ENCODE measurements at regions not wholly inside any gene's neighbourhood (a gene's known extent, or its start where the extent isn't known, plus 50 kb on each side); places are given as distances from the start of the nearest gene placed in this dataset.

DNA sequence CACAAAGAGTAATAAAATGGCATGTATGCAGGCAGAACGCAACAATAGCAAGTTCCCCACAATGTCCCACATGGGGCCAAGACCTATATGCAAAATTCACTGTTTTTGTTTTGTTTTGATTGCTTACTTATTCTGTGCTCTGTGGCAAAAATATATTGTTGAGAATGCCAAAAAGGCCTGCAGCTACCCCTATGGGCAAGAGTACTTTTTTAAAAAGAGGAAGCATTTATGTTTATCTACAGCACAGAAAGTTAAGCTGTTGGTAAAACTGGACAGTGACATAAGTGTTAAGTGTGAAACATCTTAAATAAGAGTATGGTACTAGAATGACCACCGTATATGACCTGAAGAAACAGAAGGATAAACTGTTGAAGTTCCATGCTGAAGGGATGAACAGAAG is 301.9 kb upstream of the ZC3H12C start:
- FAIRE-seq (no peak), DNase-seq (ENCODE audit: low spot score in 2 of 2) (no peak)

DNA sequence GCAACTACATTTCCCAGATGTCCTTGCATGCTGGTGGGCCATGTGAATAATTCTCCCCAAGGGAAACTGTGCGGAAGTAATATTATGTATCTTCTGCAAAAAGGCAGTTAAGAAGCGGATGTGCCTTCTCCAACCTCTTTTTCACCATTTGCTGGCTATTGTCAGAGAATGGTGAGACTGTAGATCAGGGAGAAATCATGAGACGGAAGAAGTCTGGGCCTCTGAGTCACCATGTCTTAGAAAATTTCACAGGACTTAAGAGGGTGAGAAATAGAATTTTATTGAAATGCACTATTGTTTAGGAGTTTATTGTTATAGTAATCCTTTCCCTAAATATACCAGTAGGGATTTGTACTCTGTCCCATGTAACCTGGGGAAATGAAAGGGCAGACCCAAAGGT is 298.7 kb upstream of the ZC3H12C start:
- FAIRE-seq, result no peak
- DNase-seq (ENCODE audit: low spot score in 2 of 2), result no peak

DNA sequence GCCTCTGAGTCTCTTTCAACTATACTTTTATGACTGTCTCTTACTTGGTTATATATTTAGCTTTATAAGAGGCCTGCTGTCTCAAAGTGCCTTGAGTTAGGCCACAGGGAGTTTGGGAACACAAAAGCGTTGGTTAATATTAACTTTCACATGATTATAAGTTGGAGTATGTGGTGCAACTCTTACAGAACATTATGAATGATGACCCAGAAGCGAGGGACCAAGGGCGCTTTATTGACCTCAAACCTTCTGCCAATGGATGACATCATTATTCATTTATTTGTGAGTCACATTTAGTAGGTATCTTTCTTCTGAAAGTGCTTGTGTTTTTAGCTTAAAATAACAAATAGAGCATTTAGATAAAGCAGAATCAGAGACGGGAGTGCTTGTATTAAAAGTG is 298.0 kb upstream of the ZC3H12C start:
- no peak for FAIRE-seq

DNA sequence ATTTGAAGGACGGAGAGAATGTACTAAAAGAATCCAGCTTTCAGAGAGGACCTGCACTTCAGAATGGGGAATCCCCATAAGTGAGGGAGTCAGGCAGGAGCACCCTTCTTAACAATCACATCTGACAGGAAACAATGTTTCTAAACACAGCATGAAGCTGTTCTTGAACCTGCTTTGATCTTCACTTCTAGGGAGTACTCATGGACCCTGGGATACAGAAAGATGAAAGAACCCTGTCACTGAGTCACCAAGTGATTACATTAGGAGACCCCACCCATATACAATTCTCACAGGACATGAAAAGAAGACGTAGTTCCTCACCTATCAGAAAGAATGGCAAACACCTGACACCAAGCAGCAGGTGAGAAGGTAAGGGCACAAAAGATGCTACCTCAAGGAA is 296.9 kb upstream of the ZC3H12C start:
- no peak for DNase-seq (ENCODE audit: low spot score in 2 of 2)
- FAIRE-seq, result no peak

More for the DNA sequence above, 298.0 kb upstream of the ZC3H12C start:
- DNase-seq (ENCODE audit: low spot score in 2 of 2), result no peak

DNA sequence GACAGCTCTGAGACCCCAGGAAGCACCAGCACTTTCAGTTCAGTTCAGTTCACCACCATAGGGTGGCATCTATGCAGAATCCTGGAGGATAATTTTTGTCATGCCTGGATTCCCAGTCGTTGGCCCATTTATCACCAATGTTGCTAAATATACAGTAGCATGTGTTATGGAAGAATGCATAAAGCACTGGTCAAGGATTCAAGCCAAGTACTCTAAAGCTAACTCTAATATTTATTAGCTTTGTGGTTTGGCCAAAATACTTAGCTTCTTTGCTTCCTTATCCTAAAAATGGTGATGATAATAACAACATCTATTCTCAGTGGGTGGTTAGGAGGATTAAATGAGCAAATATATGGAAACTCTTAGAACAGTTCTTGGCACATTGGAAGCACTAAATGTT is 294.7 kb upstream of the ZC3H12C start:
- DNase-seq (ENCODE audit: low spot score in 2 of 2) (no peak), FAIRE-seq (no peak)

DNA sequence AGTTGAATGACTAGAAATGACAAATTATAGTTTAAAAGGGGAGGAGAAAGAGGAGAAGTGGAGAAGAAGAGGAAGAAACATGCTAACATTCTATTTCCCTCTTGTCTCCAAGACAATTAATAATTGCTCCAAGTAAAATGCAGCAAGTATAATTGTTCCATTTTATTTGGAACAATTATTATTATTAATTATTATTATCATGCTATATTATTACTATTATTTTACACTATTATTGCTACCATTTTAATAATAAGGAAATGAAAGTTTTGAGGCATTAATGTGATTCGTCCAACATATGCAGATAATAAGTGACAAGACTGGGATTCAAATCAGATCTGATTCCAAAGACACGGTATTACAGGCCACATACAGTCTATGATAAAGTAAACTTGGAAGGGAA is 293.6 kb upstream of the ZC3H12C start:
- no peak for DNase-seq (ENCODE audit: low spot score in 2 of 2)
- no peak for FAIRE-seq

DNA sequence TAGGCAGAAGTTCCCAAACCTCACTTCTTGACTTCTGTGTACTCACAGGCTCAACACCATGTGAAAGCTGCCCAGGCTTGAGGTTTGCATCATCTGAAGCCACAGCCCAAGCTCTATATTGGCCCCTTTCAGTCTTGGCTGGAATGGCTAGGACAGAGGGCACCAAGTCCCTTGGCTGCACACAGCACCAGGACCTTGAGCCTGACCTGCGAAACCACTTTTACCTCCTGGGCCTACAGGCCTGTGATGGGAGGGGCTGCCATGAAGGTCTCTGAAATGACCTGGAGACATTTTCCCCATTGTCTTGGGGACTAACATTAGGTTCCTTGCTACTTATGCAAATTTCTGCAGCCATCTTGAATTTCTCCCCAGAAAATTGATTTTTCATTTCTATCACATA is 288.3 kb upstream of the ZC3H12C start:
- DNase-seq (ENCODE audit: low spot score in 2 of 2) (no peak), FAIRE-seq (no peak)

DNA sequence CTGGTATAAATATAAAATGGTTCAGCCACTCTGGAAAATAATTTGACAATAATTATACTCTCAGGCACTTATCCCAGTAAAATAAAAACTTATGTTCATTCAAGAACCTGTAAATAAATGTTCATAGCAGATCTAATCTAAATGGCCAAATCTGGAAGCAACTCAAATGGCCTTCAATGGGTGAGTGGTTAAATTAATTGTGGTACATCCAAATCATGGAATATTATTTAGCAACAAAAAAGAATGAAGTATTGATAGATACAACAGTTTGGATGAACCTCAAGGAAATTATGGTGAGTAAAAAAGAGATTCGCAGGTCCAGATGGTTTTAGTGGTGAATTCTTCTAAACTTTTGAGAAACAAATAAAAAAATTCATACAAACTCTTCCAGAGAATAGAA is 287.0 kb upstream of the ZC3H12C start:
- DNase-seq (ENCODE audit: low spot score in 2 of 2), result no peak
- no peak for FAIRE-seq

DNA sequence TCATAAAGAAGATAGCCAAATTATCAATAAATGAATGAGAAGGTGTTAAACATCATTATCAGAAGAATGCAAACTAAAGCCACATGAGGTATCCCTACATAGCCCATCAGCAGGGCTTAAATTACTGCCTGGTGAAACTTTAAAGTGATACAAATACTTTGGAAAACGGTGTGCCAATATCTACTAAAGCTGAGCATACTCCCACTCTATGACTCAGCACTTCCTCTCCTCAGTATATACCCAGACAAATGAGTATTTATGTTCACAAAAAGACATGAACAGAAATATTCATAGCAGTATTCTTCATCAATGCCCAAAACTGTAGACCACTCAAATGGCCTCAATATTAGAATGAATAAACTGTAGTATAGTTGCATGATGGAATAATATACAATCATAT is 284.6 kb upstream of the ZC3H12C start:
- FAIRE-seq, result no peak
- no peak for DNase-seq (ENCODE audit: low spot score in 2 of 2)

DNA sequence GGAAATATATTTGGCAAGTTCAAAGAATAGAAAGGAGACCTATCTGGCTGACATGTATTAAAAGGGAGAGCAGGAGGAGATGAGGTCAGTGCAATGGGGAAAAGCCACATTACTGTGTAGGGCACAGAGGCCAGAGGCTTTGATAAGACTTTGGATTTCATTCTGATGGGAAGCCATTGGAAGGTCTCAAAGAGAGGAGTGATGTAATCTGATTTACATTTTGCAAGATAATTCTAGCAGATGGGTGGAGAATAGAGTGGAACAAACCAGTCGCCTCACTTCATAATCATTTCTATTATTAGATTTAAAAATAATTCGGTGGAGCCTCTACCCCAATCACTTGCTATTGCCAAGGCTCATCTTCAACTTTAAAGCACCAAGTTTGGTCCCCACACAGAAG is 278.4 kb upstream of the ZC3H12C start:
- DNase-seq (ENCODE audit: low spot score in 2 of 2) (no peak), FAIRE-seq (no peak)

DNA sequence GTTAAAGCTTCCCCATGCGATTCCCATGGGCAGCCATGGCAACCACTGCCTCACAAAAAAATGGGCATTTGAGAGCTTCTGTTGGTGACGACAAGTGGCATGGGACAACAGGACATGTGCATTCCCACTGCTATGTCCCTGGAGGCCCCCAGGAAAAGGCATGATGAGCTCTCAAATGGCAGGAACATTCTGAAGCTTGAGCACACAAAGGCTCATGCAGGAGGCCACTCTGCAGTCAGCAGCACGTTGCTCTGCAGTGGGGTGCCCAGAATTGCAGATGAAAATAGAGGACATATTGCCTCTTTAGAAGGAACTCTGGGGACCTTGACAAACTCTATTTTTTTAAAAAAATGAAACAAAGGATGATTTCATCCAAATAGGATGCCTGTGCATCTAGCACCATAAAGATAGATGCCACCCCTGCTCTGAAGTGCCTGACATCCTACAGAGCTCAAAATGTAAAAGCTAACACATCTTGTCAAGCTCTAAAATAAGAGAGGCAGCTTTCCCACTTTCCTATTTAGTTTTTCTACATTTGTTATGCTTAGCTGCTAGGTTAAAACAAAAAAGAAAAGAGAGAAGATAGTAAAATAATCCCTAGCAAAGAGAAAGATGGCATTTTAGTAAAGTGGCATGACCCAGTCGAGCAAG is 277.6 kb upstream of the ZC3H12C start:
- no peak for DNase-seq (ENCODE audit: low spot score in 2 of 2)
- no peak for FAIRE-seq

DNA sequence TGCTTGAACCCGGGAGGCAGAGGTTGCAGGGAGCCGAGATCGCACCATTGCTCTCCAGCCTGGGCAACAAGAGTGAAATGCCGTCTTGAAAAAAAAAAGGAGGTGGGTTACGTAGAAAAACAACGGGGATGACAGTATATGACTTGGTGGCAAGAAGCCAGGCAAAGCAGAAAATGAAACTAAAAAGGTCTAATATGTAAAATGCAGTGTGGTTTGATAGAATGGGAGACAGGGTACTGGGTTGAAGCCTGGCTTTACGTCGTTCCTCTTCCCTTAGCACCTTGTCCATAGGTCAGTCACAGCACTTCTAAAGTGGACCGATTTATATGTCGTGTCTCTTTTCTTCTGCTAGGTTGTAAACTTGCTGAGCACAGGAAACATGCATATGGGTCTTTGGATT is 274.9 kb upstream of the ZC3H12C start:
- DNase-seq (ENCODE audit: low spot score in 2 of 2), result no peak
- FAIRE-seq, result no peak

DNA sequence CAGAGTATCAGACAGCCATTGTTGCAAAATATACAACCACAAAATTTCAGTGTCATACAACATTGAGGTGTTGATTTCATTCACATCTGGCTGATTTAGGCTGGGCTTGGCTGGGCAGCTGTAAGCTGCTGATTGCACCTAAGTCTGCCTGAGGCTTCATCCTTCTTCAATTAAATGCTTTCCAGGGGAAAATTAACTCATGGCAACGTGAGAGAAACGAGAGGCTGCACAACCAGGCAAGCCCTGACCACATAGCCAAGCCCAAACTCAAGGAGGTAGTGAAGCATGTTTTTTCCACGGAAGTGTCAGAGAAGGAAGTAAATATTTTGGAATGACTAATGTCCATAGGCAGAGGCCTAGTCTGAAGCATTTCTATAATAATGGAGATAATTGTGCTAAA is 273.8 kb upstream of the ZC3H12C start:
- no peak for DNase-seq (ENCODE audit: low spot score in 2 of 2)
- FAIRE-seq, result no peak

DNA sequence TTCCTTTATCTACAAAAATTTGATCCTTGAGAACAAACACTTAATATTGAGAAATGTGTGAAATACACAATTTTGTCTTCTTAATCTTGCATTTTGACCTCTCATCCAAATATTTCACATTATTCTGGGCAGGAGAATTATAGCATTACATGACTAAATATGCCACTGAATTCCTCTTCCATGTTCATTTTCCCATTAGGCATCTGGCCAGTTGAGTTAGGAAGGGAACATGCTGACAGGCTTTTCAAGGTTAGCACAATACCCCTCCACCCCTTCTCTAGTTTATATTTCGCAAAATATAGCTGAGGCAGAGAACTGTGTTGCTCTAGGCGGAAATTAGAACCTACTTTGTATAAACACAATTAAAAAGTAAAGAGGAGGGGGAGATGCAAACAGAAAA is 271.7 kb upstream of the ZC3H12C start:
- DNase-seq (ENCODE audit: low spot score in 2 of 2) (no peak), FAIRE-seq (no peak)

DNA sequence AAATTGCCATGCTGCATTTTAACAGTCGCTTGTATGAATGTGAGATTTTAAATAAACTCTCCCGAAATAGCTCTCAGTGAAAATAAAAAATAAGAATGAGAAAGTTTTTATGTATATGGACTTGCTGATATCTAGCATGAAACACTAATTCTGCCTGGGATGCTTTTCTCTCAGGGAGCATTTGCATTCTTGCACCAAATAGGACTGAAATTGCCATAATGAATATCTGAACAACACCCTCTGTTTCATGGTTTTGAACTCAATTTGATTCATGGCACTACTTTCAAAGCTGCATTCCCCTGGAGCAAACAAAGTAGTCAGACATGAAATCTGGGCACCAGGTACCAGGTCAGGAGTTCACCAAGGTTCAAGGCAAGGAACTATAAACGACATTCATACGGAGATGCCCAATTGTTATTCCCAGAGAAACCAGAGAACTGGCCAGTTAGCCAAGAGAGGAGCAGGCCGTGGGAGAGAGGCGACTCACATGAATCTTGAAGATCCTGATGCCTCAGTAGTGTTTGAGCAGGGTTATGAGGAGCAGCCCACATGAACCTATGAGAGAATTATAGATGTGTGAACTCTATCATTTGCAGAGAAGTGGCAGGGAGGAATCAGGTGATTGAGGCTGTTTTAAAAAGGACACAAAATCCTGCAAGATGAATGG is 270.6 kb upstream of the ZC3H12C start:
- FAIRE-seq (no peak), DNase-seq (ENCODE audit: low spot score in 2 of 2) (no peak)

DNA sequence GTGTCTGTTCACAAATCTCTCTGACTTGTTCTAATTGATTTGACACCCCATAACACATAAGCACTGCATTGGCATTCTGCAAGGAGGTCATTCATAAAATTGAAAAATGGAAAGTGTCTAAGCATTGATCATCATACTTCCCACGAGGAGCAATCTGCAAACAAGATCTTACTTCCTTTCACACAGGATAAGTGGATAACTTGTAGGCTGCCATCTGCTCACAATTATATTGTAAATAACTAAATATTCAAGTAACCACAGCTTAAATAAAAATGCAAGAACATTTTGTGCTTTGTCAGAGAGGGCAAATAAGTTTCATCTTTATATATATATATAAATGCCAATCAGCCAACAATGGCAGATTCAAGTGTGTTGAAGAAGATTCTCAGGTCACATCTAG is 264.8 kb upstream of the ZC3H12C start:
- FAIRE-seq (no peak), DNase-seq (ENCODE audit: low spot score in 2 of 2) (no peak)

DNA sequence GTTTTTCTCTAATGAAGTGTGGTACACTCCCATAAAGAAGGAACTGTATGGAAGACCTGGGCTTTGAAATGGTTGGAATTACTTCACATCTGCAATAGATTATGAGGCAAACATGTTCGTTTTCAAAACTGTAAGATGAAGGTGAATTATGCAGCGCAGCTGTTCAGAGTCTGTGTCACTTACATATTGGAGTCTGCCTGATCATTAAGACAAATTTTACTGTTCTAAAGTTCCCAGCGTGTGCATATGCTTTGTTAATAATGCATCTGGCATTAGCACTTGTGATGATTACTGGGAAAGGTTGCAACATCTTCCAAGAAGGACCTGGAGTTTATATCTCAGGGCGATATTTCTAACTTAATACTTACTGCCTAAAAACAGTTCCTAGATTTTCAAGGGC is 255.2 kb upstream of the ZC3H12C start:
- no peak for DNase-seq (ENCODE audit: low spot score in 2 of 2)
- FAIRE-seq, result no peak

DNA sequence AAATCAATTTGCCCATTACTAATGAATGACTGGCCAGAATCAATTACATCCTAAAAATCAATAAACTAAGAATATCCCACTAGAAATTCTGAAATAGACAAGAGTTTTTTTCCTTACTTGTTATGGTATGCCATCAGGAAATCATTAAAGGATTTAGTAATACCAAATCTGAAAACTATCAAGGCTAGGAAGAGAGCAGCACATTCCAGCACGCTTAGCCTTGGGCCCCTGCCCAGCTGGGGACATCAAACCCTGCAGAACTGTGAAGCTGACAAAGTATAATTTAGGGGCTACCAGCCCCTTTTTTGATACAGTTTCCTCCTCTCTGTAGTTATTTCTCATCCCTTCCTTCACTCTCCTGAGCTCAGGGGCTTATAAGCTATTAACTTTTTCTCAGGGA is 247.8 kb upstream of the ZC3H12C start:
- FAIRE-seq, result no peak
- no peak for DNase-seq (ENCODE audit: low spot score in 2 of 2)

DNA sequence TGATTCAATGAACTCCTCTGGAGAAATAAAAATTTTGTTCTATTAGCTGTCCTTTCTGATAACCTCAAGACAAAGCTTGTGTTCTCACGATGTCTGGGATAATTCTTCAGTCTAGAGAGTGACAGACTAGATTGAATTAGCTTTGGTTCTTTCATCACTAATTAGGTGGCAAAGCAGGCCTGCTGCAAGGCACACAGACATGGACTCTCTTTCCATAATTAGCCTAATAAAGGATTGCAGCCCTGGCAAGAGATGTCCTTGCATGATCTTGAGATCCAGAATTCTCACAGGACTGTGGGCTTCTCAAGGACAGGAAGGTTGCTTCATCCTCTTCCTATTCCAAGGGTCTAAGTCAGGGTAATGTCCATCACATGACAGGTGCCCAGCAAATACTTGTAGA is 245.6 kb upstream of the ZC3H12C start:
- DNase-seq (ENCODE audit: low spot score in 2 of 2) (no peak), FAIRE-seq (no peak)

DNA sequence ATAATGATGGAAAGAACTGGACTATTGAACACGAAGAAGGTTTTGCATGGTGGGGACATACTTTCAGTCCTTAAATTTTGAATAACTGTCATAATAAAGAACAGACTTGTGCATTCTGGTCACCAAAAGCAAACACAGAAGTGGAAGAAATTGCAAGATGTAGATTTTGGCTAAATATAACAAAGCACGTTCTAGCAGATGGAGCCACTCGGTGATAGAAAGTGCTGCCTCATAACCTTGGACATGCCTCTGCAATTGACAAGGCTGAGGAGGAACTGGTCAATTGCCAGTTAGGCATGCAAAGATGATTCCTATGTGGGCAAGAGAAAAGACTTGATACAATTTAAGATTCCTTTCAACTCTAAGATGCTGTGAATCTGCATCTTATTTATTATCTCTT is 244.1 kb upstream of the ZC3H12C start:
- no peak for FAIRE-seq

DNA sequence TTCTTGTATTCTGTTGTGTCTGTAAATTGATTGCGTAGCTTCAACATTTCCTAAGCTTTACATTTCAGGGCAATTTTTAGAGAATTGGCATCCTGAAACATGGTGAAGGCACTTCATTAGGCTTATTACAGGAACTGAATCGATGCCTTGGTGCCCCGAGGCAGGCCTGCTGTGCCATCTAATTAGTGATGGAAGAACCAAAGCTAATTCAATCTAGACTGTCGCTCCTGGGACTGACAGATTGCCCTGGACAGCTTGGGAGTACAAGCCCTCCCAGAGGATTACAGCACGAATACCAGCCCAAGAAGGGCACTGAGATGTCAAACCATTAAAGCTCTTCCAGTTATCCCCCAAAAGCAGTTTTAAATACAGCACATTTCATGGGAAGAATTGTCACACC is 243.2 kb upstream of the ZC3H12C start:
- no peak for DNase-seq (ENCODE audit: low spot score in 2 of 2)
- no peak for FAIRE-seq

More for the DNA sequence above, 244.1 kb upstream of the ZC3H12C start:
- DNase-seq (ENCODE audit: low spot score in 2 of 2), result no peak

DNA sequence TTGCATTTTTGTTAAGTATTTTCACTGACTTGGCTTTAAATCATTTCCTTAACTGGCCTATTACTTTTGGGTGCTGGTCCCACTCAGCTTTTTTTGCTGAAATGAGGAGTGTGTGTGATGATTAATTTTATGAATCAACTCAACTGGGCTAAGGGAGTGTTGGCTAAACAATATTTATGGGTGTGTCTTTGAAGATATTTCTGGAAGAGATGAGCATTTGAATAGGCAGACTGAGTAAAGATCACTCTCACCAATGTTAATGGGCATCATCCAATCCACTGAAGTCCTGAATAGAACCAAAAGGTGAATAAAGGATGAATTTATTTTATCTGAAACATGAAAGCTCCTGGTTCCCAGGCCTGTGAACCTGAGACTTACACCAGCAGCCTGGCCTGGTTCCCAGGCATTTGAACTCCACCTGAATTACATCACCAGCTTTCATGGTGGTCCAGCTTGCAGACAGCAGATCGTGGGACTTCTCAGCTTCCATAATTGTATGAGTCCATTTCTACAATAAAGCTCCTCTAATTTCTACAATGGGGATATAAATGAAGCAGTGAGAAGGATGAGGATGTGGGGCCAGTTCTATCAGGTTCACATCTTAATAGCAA is 241.3 kb upstream of the ZC3H12C start:
- no peak for DNase-seq (ENCODE audit: low spot score in 2 of 2)

More for the DNA sequence above, 241.3 kb upstream of the ZC3H12C start:
- no peak for FAIRE-seq
